ENCODE measurements at regions not wholly inside any gene's neighbourhood (a gene's known extent, or its start where the extent isn't known, plus 50 kb on each side); places are given as distances from the start of the nearest gene placed in this dataset.

- TF ChIP-seq CTCF (IDR thresholded peaks at IDR 0.05) (no peak), EZH2 (IDR thresholded peaks at IDR 0.05; ENCODE audit: borderline replicate concordance, insufficient read depth, low read depth, low read length, poor library complexity, severe bottlenecking) (no peak)
Measured at GRCh38 chr2:142310530-142310929, 179.7 kb upstream of the LRP1B start.

Data from B cell (primary cell).